WI38 (cell line): ENCODE measurements at regions not wholly inside any gene's neighbourhood (a gene's known extent, or its start where the extent isn't known, plus 50 kb on each side); places are given as distances from the start of the nearest gene placed in this dataset.

Experiments
- H3K4me3 ChIP-seq: 2 replicates; pipeline ENCODE4 v1.5.1; 2011; ENCODE audit warnings: low read depth, mild to moderate bottlenecking, control low read depth, low read length
- CTCF ChIP-seq: IDR thresholded peaks from 2 replicates; pipeline ENCODE4 v1.5.1; 2012; ENCODE audit warnings: low read depth, mild to moderate bottlenecking, control low read depth, low read length

DNA sequence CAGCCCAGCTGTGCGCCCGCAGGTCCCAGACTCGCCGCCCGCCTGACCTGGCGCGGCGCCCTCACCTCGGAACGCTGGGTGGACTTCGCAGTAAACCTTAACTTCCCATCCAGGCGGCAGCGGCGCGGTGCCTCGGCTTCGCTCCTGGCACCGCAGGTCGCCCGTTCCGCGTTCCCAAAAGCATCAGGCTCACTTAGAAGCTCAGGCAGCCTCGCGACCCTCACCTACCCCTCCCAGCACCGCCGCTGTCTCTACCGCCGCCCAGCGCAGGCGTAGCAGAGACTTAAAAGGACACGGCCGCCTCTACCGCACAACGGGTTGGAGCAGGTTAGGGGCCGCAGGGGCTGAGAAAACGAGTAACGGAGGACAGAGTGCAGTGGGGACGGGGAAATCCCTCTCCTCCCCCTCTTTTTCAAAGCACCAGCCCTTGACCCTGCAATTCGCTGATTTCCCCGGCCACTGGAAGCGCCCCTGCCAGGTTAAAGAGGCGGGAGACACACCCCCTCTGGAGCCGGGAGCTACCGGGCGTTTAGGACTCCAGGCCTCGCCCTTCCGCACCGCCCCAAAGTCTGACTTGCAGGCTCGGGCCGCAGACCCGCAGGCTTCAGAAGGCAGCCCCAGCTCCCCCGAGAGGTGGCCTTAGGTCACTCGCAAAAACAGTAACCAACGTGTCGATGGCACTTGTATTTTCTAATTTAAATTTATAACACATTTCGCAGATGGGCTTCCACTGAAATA lies 328.5 kb downstream of the FAM72C start:
- H3K4me3 ChIP-seq, result no peak overlapping the region
- no peak for TF ChIP-seq CTCF

DNA sequence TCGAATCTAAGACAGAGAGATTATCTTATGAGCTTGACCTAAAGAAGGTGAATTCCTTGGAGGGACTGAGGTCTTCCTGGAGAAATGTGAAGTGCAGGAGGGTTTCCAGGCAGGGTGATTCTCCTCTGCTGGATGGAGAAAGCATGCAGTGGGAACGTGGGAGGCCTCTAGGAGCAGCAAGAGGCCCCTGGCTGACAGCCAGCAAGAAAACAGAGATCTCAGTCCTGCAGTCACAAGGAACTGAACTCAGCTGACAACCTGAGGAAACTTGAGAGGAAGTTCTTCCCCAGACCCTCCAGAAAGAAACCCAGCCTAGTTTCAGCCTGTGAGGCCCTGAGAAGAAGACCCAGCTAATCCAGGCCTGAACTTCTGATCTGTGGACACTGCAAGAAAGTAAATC lies 345.9 kb downstream of the FAM72C start:
- TF ChIP-seq CTCF, result no peak
- no peak overlapping the region for H3K4me3 ChIP-seq

GRCh38 chr1:143619851-143620250 lies 351.9 kb downstream of the FAM72C start:
- H3K4me3 ChIP-seq, result no peak overlapping the region
- TF ChIP-seq CTCF, result no peak

DNA sequence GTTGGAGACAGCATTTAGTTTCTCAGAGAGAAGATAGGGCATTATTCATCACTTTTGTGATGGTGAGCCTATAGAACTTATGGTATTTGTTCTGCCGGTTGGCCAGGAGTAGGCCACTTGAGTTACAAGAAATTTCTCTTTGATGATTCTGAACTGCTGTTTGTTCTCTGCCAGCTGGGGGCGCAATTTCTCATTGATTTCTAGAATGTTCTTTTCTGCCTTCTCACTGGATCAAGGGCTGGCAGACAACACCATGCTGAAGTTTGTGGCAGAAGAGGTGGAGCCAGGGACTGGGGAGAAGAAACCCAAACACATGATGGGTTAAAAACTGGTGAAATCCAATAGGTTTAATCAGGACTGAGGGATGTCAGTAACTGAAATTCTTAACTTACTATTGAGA lies 360.6 kb downstream of the FAM72C start:
- no peak for TF ChIP-seq CTCF
- no peak overlapping the region for H3K4me3 ChIP-seq

DNA sequence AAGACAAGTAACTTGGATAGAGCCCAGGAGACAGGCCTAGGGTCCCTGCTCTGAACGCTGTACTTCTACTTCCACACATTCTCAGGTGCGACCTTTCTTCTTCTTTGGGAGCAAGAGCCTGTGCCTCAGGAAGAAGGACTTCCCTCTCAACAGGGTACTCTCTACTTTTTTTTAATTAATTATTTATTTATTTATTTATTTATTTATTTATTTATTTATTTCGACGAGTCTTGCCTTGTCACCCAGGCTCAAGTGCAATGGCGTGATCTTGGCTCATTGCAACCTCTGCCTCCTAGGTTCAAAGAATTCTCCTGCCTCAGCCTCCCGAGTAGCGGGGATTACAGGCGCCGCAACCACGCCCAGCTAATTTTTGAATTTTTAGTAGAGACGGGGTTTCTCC lies 361.6 kb downstream of the FAM72C start:
- TF ChIP-seq CTCF, result no peak
- H3K4me3 ChIP-seq, result no peak overlapping the region

DNA sequence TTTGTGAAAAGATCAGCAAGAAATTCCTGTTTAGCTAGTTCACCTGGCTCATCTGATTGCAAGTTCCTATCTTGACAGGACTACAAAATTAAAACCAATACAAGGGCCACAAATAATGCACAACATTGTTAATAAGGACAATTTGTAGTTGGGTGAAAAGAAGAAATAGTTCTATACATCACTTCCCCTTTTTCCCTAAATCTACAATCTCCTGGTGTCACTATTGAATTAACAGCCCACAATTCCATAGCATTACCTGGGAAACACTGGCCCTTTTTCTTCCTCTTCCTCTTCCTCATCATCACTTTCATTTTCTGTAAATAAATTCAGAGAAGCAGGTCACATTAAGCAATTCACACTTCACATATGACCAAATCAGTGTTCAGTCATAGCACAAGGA lies 366.9 kb downstream of the FAM72C start:
- TF ChIP-seq CTCF, result no peak
- H3K4me3 ChIP-seq, result no peak overlapping the region

GRCh38 chr1:143584508-143584907 lies 387.3 kb downstream of the FAM72C start:
- no peak for TF ChIP-seq CTCF
- H3K4me3 ChIP-seq, result no peak overlapping the region
